GM21528 (cell line): ENCODE measurements at regions not wholly inside any gene's neighbourhood (a gene's known extent, or its start where the extent isn't known, plus 50 kb on each side); places are given as distances from the start of the nearest gene placed in this dataset.
"Not testable (repeated sequence)": the region's sequence is repeated elsewhere in the genome, so short reads cannot be mapped to it uniquely, and the experiment has no call there.

Experiments
- ATAC-seq: cut with Tn5 transposase; IDR thresholded peaks from one replicate; pipeline ENCODE4 v1.9.1; 2021; ENCODE audit warnings: mild to moderate bottlenecking, moderate library complexity; ENCODE audit not compliant: unreplicated experiment, low FRiP score

- ATAC-seq, result no peak
These were observed 148.3 kb upstream of the HDAC4 start for GRCh38 chr2:239548965-239549595.

- no peak for ATAC-seq
These were observed 147.6 kb upstream of the HDAC4 start for GRCh38 chr2:239548451-239548871.

- ATAC-seq, result not testable (repeated sequence)
These were observed 146.3 kb upstream of the HDAC4 start for GRCh38 chr2:239547140-239547539.

- ATAC-seq, result no peak
These were observed 145.7 kb upstream of the HDAC4 start for GRCh38 chr2:239546541-239546940.

- no peak for ATAC-seq
These were observed 145.0 kb upstream of the HDAC4 start for GRCh38 chr2:239545741-239546392.

GRCh38 chr2:239544918-239545465 is 144.2 kb upstream of the HDAC4 start:
- ATAC-seq, result no peak

GRCh38 chr2:239544143-239544917 is 143.5 kb upstream of the HDAC4 start:
- ATAC-seq, result no peak

GRCh38 chr2:239543702-239544101 is 142.9 kb upstream of the HDAC4 start:
- ATAC-seq, result no peak

- ATAC-seq, result no peak
These were observed 139.4 kb upstream of the HDAC4 start for GRCh38 chr2:239540174-239540573.

- ATAC-seq, result no peak
These were observed 138.9 kb upstream of the HDAC4 start for GRCh38 chr2:239539776-239540100.

- ATAC-seq, result no peak
These were observed 138.4 kb upstream of the HDAC4 start for GRCh38 chr2:239539083-239539775.

GRCh38 chr2:239538357-239539052 is 137.7 kb upstream of the HDAC4 start:
- ATAC-seq, result no peak

GRCh38 chr2:239537633-239538356 is 137.0 kb upstream of the HDAC4 start:
- ATAC-seq, result no peak

GRCh38 chr2:239536186-239536585 is 135.4 kb upstream of the HDAC4 start:
- no peak for ATAC-seq

GRCh38 chr2:239535413-239536144 is 134.8 kb upstream of the HDAC4 start:
- no peak for ATAC-seq

- no peak for ATAC-seq
These were observed 134.0 kb upstream of the HDAC4 start for GRCh38 chr2:239534581-239535412.

GRCh38 chr2:239533569-239534316 is 132.9 kb upstream of the HDAC4 start:
- no peak for ATAC-seq
